Pancreas (tissue), 10 donors: ENCODE measurements at regions not wholly inside any gene's neighbourhood (a gene's known extent, or its start where the extent isn't known, plus 50 kb on each side); places are given as distances from the start of the nearest gene placed in this dataset.

Source experiments
- ATAC-seq, 4 donors: fragments of 200-7000 bp; cut with Tn5 transposase; one replicate each; pipeline versions ENCODE4 v1.8.0 to v1.9.1; 2020; ENCODE audit warnings: mild to moderate bottlenecking in 4 of 4, moderate library complexity in 4 of 4
- DNase-seq, 6 donors: peaks; one replicate each; pipeline ENCODE4 v3.0.0-alpha.2; 2020
- FAIRE-seq: peaks from 2 replicates; lab custom pipeline; 2012; peaks lifted over from hg19 to GRCh38; lab: Jason Lieb, UNC
- H3K27ac ChIP-seq, 4 donors: fragments of 200-600 bp; sonication (generic); 1 replicate in 3 of 4; 2 replicates in 1 of 4; pipeline versions ENCODE4 v1.5.0 to v1.8.0; 2020
- H3K27me3 ChIP-seq, 4 donors: fragments of 200-600 bp; one replicate each; pipeline ENCODE4 v1.8.0; 2021
- H3K36me3 ChIP-seq, 3 donors: fragments of 200-600 bp; sonication (generic) in 1 of 3; one replicate each; pipeline versions ENCODE4 v1.5.0 to v1.8.0; 2020 to 2021
- H3K4me1 ChIP-seq, 3 donors: fragments of 200-600 bp; one replicate each; pipeline ENCODE4 v1.8.0; 2021
- H3K4me3 ChIP-seq, 4 donors: fragments of 200-600 bp; sonication (generic) in 2 of 4; one replicate each; pipeline versions ENCODE4 v1.5.0 to v1.8.0; 2020 to 2021
- H3K9me3 ChIP-seq, 4 donors: fragments of 200-600 bp; one replicate each; pipeline ENCODE4 v1.8.0; 2021
- CTCF ChIP-seq, 4 donors: fragments of 200-600 bp; sonication (generic) in 3 of 4; IDR thresholded peaks; one replicate each; pipeline versions ENCODE4 v1.5.0 to v1.8.0; 2021; ENCODE audit warnings: antibody characterized with exemption in 4 of 4
- WGBS, 2 donors: extraction: QIAGEN DNeasy Blood & Tissue Kit; methylation state at CpG; one replicate each; pipeline ENCODE4 v1.1.7; 2013; 5-methylcytosine and 5-hydroxymethylcytosine counted together
- intact Hi-C, 3 donors: fragments of 100-400 bp; cut with DNase I; formaldehyde crosslinking; loops; one replicate each; pipeline versions ENCODE4 v1.11.1 to v1.14.2; 2022
- donor health status: healthy with polysubstance abuse.
- donor health status: DM: no; HTN: no; CAD: no; lungs with moderate emphysema.
- donor health status: DM: no; HTN: no; CAD: no.
- donor health status: control.
- donor health status: control.
- donor health status: Bipolar disorder and iron deficiency.
- donor health status: DM: yes; HTN: yes; CAD: no.
- donor health status: DM: no; HTN: no; CAD: no.
- donor health status: DM: no; HTN: no; CAD: no.
- donor health status: DM: yes; HTN: yes; CAD: no.

- TF ChIP-seq CTCF (IDR thresholded peaks at IDR 0.05) = no peak
- intact Hi-C loops = no loop called here
- DNase-seq (no peak), ATAC-seq (no peak), FAIRE-seq (no peak)
- Histone ChIP-seq H3K9me3 (no peaks in the 10 kb centered on the region), H3K36me3 (no peaks in the 10 kb centered on the region), H3K27me3 (no peaks in the 10 kb centered on the region), H3K4me1 (no peaks in the 10 kb centered on the region), H3K4me3 (no peak overlapping the region), H3K27ac (no peak overlapping the region)
- 32 to 43% methylated on average over 1 of the region's 1 CpG for WGBS, 2 donors
These were observed 75.4 kb upstream of the ZNF385D start for GRCh38 chr3:21826416-21826815.

GRCh38 chr3:21830541-21830940, 79.5 kb upstream of the ZNF385D start:
- WGBS, 2 donors = 50 to 56% methylated on average over 2 of the region's 2 CpGs

GRCh38 chr3:21835264-21835663, 84.3 kb upstream of the ZNF385D start:
- H3K9me3 ChIP-seq = no peaks in the 10 kb centered on the region
- DNase-seq = no peak
- ATAC-seq = no peak
- H3K27me3 ChIP-seq = no peaks in the 10 kb centered on the region
- H3K4me1 ChIP-seq = no peaks in the 10 kb centered on the region
- H3K36me3 ChIP-seq = no peaks in the 10 kb centered on the region
- 56 to 79% methylated on average over 2 of the region's 2 CpGs for WGBS, 2 donors
- no peak overlapping the region for H3K27ac ChIP-seq
- H3K4me3 ChIP-seq = no peak overlapping the region
- FAIRE-seq = no peak
- TF ChIP-seq CTCF (IDR thresholded peaks at IDR 0.05) = no peak
- intact Hi-C loops = no loop called here

More at GRCh38 chr3:21830541-21830940, 79.5 kb upstream of the ZNF385D start:
- no peaks in the 10 kb centered on the region for H3K4me1 ChIP-seq
- ATAC-seq (no peak), DNase-seq (no peak), FAIRE-seq (no peak)
- no peak overlapping the region for H3K27ac ChIP-seq
- no peaks in the 10 kb centered on the region for H3K36me3 ChIP-seq
- H3K4me3 ChIP-seq = no peak overlapping the region
- intact Hi-C loops = no loop called here
- TF ChIP-seq CTCF (IDR thresholded peaks at IDR 0.05) = no peak
- H3K9me3 ChIP-seq = no peaks in the 10 kb centered on the region
- H3K27me3 ChIP-seq = no peaks in the 10 kb centered on the region

GRCh38 chr3:21836227-21836626, 85.2 kb upstream of the ZNF385D start:
- ATAC-seq = no peak
- Histone ChIP-seq H3K27me3 (no peaks in the 10 kb centered on the region), H3K27ac (no peak overlapping the region), H3K9me3 (no peaks in the 10 kb centered on the region), H3K4me1 (no peaks in the 10 kb centered on the region), H3K36me3 (no peaks in the 10 kb centered on the region), H3K4me3 (no peak overlapping the region)
- no peak for FAIRE-seq
- DNase-seq = no peak
- intact Hi-C loops = no loop called here
- 67 to 78% methylated on average over 4 of the region's 4 CpGs for WGBS, 2 donors
- no peak for TF ChIP-seq CTCF (IDR thresholded peaks at IDR 0.05)

- no peaks in the 10 kb centered on the region for H3K36me3 ChIP-seq
- no peak overlapping the region for H3K27ac ChIP-seq
- no peaks in the 10 kb centered on the region for H3K9me3 ChIP-seq
- FAIRE-seq (no peak), ATAC-seq (no peak), DNase-seq (no peak)
- no peak for TF ChIP-seq CTCF (IDR thresholded peaks at IDR 0.05)
- no peaks in the 10 kb centered on the region for H3K27me3 ChIP-seq
- no peaks in the 10 kb centered on the region for H3K4me1 ChIP-seq
- 63 to 71% methylated on average over 1 of the region's 1 CpG for WGBS, 2 donors
- H3K4me3 ChIP-seq = no peak overlapping the region
- intact Hi-C loops = no loop called here
These were observed 88.2 kb upstream of the ZNF385D start for GRCh38 chr3:21839176-21839575.
